ENCODE measurements at regions not wholly inside any gene's neighbourhood (a gene's known extent, or its start where the extent isn't known, plus 50 kb on each side); places are given as distances from the start of the nearest gene placed in this dataset.

GRCh38 chr3:154972951-154973350 lies 107.2 kb upstream of the MME start:
- Histone ChIP-seq H3K9ac (ENCODE audit: low read depth, low read length) (no peak overlapping the region; the same call in 1 of the 2 replicates), H3K79me2 (ENCODE audit: insufficient read depth, low read length) (no peaks in the 10 kb centered on the region), H4K20me1 (ENCODE audit: insufficient read depth, low read length) (no peaks in the 10 kb centered on the region), H3K4me1 (ENCODE audit: insufficient read depth, low read length) (peaks cover 27% of the 10 kb centered on the region), H3K36me3 (ENCODE audit: insufficient read depth, low read length) (no peaks in the 10 kb centered on the region), H3K27ac (ENCODE audit: low read length) (0 out of 2 replicates have a peak overlapping the region, but pooled peaks have one; percentile 12), H3K27me3 (ENCODE audit: insufficient read depth, low read length, poor library complexity) (no peaks in the 10 kb centered on the region), H2AFZ (ENCODE audit: low read depth, low read length) (no peak overlapping the region), H3K9me3 (ENCODE audit: insufficient read depth, low read length, severe bottlenecking) (no peaks in the 10 kb centered on the region), H3K4me2 (ENCODE audit: insufficient read depth, low read length) (no peak overlapping the region), H3K4me3 (ENCODE audit: low read depth in 1 of 2, low read length in 2 of 2) (no peak overlapping the region)
- peak; percentile 72 for ATAC-seq (ENCODE audit: insufficient read depth, low read depth)
- TF ChIP-seq EZH2 (IDR thresholded peaks at IDR 0.05; ENCODE audit: borderline replicate concordance, low read depth, low read length, severe bottlenecking), result no peak
- peak; percentile 19 for DNase-seq

GRCh38 chr3:154971771-154972326 lies 108.3 kb upstream of the MME start:
- no peaks in the 10 kb centered on the region for H4K20me1 ChIP-seq (ENCODE audit: insufficient read depth, low read length)
- H3K9ac ChIP-seq (ENCODE audit: low read depth, low read length), result no peak overlapping the region
- H3K4me1 ChIP-seq (ENCODE audit: insufficient read depth, low read length), result peaks cover 27% of the 10 kb centered on the region
- no peak for TF ChIP-seq CTCF (IDR thresholded peaks at IDR 0.05; ENCODE audit: borderline replicate concordance, extremely low read depth, low read length, poor library complexity, severe bottlenecking)
- no peak for TF ChIP-seq EZH2 (IDR thresholded peaks at IDR 0.05; ENCODE audit: borderline replicate concordance, low read depth, low read length, severe bottlenecking)
- H3K36me3 ChIP-seq (ENCODE audit: insufficient read depth, low read length), result no peaks in the 10 kb centered on the region
- H3K79me2 ChIP-seq (ENCODE audit: insufficient read depth, low read length), result no peaks in the 10 kb centered on the region
- no peaks in the 10 kb centered on the region for H3K27me3 ChIP-seq (ENCODE audit: insufficient read depth, low read length, poor library complexity)
- H3K4me2 ChIP-seq (ENCODE audit: insufficient read depth, low read length), result no peak overlapping the region
- no peak overlapping the region for H3K27ac ChIP-seq (ENCODE audit: low read length)
- no peaks in the 10 kb centered on the region for H3K9me3 ChIP-seq (ENCODE audit: insufficient read depth, low read length, severe bottlenecking)
- no peak overlapping the region for H3K4me3 ChIP-seq (ENCODE audit: low read depth in 1 of 2, low read length in 2 of 2)
- H2AFZ ChIP-seq (ENCODE audit: low read depth, low read length), result peak overlapping the region; percentile 31; the same call in 1 of the 2 replicates
- ATAC-seq (ENCODE audit: insufficient read depth, low read depth) (no peak), DNase-seq (no peak)

- H3K4me2 ChIP-seq (ENCODE audit: insufficient read depth, low read length), result no peak overlapping the region
- ATAC-seq (ENCODE audit: insufficient read depth, low read depth) (0 out of 3 replicates have a peak, but pooled peaks have one; percentile 37), DNase-seq (no peak)
- no peaks in the 10 kb centered on the region for H3K79me2 ChIP-seq (ENCODE audit: insufficient read depth, low read length)
- no peak overlapping the region for H3K9ac ChIP-seq (ENCODE audit: low read depth, low read length)
- H3K27ac ChIP-seq (ENCODE audit: low read length), result no peak overlapping the region
- H3K27me3 ChIP-seq (ENCODE audit: insufficient read depth, low read length, poor library complexity), result no peaks in the 10 kb centered on the region
- H3K36me3 ChIP-seq (ENCODE audit: insufficient read depth, low read length), result no peaks in the 10 kb centered on the region
- H3K4me1 ChIP-seq (ENCODE audit: insufficient read depth, low read length), result peaks cover 27% of the 10 kb centered on the region
- no peaks in the 10 kb centered on the region for H3K9me3 ChIP-seq (ENCODE audit: insufficient read depth, low read length, severe bottlenecking)
- no peak overlapping the region for H3K4me3 ChIP-seq (ENCODE audit: low read depth in 1 of 2, low read length in 2 of 2)
- TF ChIP-seq CTCF (IDR thresholded peaks at IDR 0.05; ENCODE audit: borderline replicate concordance, extremely low read depth, low read length, poor library complexity, severe bottlenecking), result no peak
- TF ChIP-seq EZH2 (IDR thresholded peaks at IDR 0.05; ENCODE audit: borderline replicate concordance, low read depth, low read length, severe bottlenecking), result no peak
- H4K20me1 ChIP-seq (ENCODE audit: insufficient read depth, low read length), result no peaks in the 10 kb centered on the region
- H2AFZ ChIP-seq (ENCODE audit: low read depth, low read length), result peak overlapping the region; percentile 31
These were observed 108.8 kb upstream of the MME start for GRCh38 chr3:154971341-154971740.

- Histone ChIP-seq H3K27me3 (ENCODE audit: insufficient read depth, low read length, poor library complexity) (no peaks in the 10 kb centered on the region), H3K4me2 (ENCODE audit: insufficient read depth, low read length) (no peak overlapping the region), H2AFZ (ENCODE audit: low read depth, low read length) (peak overlapping the region; percentile 27; the same call in 1 of the 2 replicates), H3K27ac (ENCODE audit: low read length) (no peak overlapping the region), H3K4me3 (ENCODE audit: low read depth in 1 of 2, low read length in 2 of 2) (no peak overlapping the region), H3K79me2 (ENCODE audit: insufficient read depth, low read length) (no peaks in the 10 kb centered on the region), H3K36me3 (ENCODE audit: insufficient read depth, low read length) (no peaks in the 10 kb centered on the region), H3K9me3 (ENCODE audit: insufficient read depth, low read length, severe bottlenecking) (no peaks in the 10 kb centered on the region), H3K4me1 (ENCODE audit: insufficient read depth, low read length) (peaks cover 27% of the 10 kb centered on the region), H3K9ac (ENCODE audit: low read depth, low read length) (no peak overlapping the region), H4K20me1 (ENCODE audit: insufficient read depth, low read length) (no peaks in the 10 kb centered on the region)
- TF ChIP-seq EZH2 (IDR thresholded peaks at IDR 0.05; ENCODE audit: borderline replicate concordance, low read depth, low read length, severe bottlenecking), result no peak
- no peak for TF ChIP-seq CTCF (IDR thresholded peaks at IDR 0.05; ENCODE audit: borderline replicate concordance, extremely low read depth, low read length, poor library complexity, severe bottlenecking)
- no peak for DNase-seq
- no peak for ATAC-seq (ENCODE audit: insufficient read depth, low read depth)
These were observed 109.3 kb upstream of the MME start for GRCh38 chr3:154970797-154971196.
